ENCODE measurements at regions not wholly inside any gene's neighbourhood (a gene's known extent, or its start where the extent isn't known, plus 50 kb on each side); places are given as distances from the start of the nearest gene placed in this dataset.

DNA sequence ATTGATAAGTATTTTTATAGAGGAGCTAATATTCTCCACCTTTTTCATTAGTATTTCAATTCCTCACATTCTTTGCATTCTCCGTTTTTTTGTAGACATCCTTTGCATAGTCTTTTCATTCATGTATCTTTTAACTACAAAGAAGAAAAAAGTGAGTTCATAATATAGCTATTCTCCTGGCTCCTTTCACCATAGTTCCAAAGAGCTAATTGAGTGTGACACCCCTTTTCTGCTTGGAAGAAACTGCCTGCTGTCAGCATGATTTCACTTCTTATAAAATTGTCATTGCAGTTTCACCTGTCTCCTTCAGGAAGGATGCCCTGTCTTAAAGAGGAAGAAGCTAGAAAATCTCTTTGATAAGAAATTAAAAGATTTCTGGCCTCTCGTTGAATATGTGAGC is 991.1 kb downstream of the KCNT2 start:
- no peak for TF ChIP-seq EZH2phosphoT487 (IDR thresholded peaks at IDR 0.05)
- TF ChIP-seq EZH2 (IDR thresholded peaks at IDR 0.05) = no peak

Data from neural progenitor cell (in vitro differentiated cells).